ENCODE measurements at regions not wholly inside any gene's neighbourhood (a gene's known extent, or its start where the extent isn't known, plus 50 kb on each side); places are given as distances from the start of the nearest gene placed in this dataset.
"Not testable (repeated sequence)": the region's sequence is repeated elsewhere in the genome, so short reads cannot be mapped to it uniquely, and the experiment has no call there.

DNA sequence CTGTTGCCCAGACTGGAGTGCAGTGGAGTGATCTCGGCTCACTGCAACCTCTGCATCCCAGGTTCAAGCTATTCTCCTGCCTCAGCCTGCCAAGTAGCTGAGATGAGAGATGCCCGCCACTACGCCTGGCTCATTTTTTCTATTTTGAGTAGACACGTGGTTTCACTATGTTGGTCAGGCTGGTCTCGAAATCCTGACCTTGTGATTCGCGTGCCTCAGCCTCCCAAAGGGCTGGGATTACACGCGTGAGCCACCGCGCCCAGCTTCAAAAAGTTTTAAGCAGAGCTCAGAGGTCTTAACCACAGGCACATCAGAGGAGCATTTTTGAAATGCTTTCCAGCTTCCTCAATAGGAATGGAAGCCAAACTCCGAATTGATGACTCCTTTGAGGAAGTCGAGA lies 291.2 kb upstream of the FRG2C start:
- H3K9me3 ChIP-seq; H3F3A ChIP-seq (replicated peaks; ENCODE audit: insufficient read depth); H3K27ac ChIP-seq (ENCODE audit: low read depth in 2 of 2, low read length in 1 of 2); H4K20me1 ChIP-seq (ENCODE audit: insufficient read depth); H3K9me2 ChIP-seq; DNase-seq; H3K4me3 ChIP-seq (ENCODE audit: low read depth in 2 of 2, low read length in 1 of 2); H2AFZ ChIP-seq (ENCODE audit: low read depth); H3K79me2 ChIP-seq (ENCODE audit: insufficient read depth); H3K4me2 ChIP-seq; H3K9ac ChIP-seq; H3K27me3 ChIP-seq (ENCODE audit: insufficient read depth); POLR2A ChIA-PET; H3K36me3 ChIP-seq (replicated peaks in 1 of 2; ENCODE audit: control insufficient read depth in 1 of 2, insufficient read depth in 2 of 2, low read length in 1 of 2); H3K4me1 ChIP-seq (ENCODE audit: control insufficient read depth in 1 of 2, insufficient read depth in 2 of 2, low read depth in 1 of 2, low read length in 1 of 2); CTCF ChIA-PET: not testable (repeated sequence)
- 63% methylated on average over 13 of the region's 13 CpGs for WGBS (ENCODE audit: low lambda C conversion rate)

DNA sequence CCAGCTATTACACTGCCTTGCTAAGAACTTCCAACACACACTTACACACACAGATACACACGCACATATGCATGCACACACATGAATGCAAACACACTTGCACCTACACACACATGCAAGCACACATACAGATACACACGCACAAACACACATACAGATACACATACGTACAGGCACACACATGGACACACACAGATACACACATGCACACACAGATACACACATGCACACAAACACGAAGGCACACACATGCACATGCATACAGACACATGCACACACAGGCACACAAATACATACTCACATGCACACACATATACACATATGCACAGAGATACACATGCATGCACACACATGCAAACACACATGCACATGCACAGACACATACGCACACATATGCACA lies 284.3 kb upstream of the FRG2C start:
- POLR2A ChIA-PET: not testable (repeated sequence)

DNA sequence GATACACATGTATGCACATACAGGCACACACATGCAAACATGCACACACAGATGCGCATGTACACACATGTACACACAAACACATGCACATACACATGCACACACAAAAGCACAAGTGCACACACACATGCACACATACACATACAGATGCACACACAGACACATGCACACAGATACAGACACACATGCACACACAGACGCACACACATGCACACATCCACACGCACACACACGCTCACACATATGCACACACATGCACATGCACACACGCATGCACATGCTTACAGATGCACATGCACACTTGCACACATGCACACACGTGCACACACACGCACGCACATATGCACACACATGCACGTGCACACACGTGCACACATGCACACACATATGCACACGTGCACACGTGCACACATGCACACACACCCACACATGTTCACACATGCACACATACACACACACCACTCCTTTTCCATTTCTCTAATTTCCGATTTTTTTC lies 283.8 kb upstream of the FRG2C start:
- Histone ChIP-seq H3K4me2 (no peak overlapping the region), H3K27ac (ENCODE audit: low read depth in 2 of 2, low read length in 1 of 2) (no peak overlapping the region), H2AFZ (ENCODE audit: low read depth) (no peak overlapping the region), H3K79me2 (ENCODE audit: insufficient read depth) (no peaks in the 10 kb centered on the region), H3F3A (replicated peaks; ENCODE audit: insufficient read depth) (peaks cover 7% of the 10 kb centered on the region), H4K20me1 (ENCODE audit: insufficient read depth) (no peaks in the 10 kb centered on the region), H3K9me3 (no peaks in the 10 kb centered on the region), H3K4me3 (ENCODE audit: low read depth in 2 of 2, low read length in 1 of 2) (no peak overlapping the region), H3K4me1 (ENCODE audit: control insufficient read depth in 1 of 2, insufficient read depth in 2 of 2, low read depth in 1 of 2, low read length in 1 of 2) (no peaks in the 10 kb centered on the region), H3K9ac (no peak overlapping the region), H3K36me3 (replicated peaks in 1 of 2; ENCODE audit: control insufficient read depth in 1 of 2, insufficient read depth in 2 of 2, low read length in 1 of 2) (no peaks in the 10 kb centered on the region), H3K27me3 (ENCODE audit: insufficient read depth) (no peaks in the 10 kb centered on the region), H3K9me2 (no peaks in the 10 kb centered on the region)
- WGBS (ENCODE audit: low lambda C conversion rate): 66% methylated on average over 12 of the region's 13 CpGs
- POLR2A ChIA-PET: no interaction called here
- DNase-seq: no peak
- CTCF ChIA-PET: no interaction called here
- TF ChIP-seq, protein P1, sequence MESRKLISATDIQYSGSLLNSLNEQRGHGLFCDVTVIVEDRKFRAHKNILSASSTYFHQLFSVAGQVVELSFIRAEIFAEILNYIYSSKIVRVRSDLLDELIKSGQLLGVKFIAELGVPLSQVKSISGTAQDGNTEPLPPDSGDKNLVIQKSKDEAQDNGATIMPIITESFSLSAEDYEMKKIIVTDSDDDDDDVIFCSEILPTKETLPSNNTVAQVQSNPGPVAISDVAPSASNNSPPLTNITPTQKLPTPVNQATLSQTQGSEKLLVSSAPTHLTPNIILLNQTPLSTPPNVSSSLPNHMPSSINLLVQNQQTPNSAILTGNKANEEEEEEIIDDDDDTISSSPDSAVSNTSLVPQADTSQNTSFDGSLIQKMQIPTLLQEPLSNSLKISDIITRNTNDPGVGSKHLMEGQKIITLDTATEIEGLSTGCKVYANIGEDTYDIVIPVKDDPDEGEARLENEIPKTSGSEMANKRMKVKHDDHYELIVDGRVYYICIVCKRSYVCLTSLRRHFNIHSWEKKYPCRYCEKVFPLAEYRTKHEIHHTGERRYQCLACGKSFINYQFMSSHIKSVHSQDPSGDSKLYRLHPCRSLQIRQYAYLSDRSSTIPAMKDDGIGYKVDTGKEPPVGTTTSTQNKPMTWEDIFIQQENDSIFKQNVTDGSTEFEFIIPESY (IDR thresholded peaks at IDR 0.05; ENCODE audit: borderline replicate concordance, low read depth): no peak
- TF ChIP-seq GATA2 (CRISPR knock-in tag; IDR thresholded peaks at IDR 0.05) (no peak), RAD21 (IDR thresholded peaks at IDR 0.05; ENCODE audit: low read length) (no peak), SMC3 (IDR thresholded peaks at IDR 0.05; ENCODE audit: low read depth, low read length) (no peak), MEF2A (IDR thresholded peaks at IDR 0.05; ENCODE audit: borderline replicate concordance, low read depth) (no peak), EP300 (IDR thresholded peaks at IDR 0.05; ENCODE audit: borderline replicate concordance in 1 of 2, low read depth in 1 of 2, low read length in 1 of 2) (no peak), TEAD4 (IDR thresholded peaks at IDR 0.05; ENCODE audit: borderline replicate concordance, insufficient read depth) (no peak), FOSL2 (IDR thresholded peaks at IDR 0.05; ENCODE audit: borderline replicate concordance, low read depth) (no peak), NFIC (IDR thresholded peaks at IDR 0.05; ENCODE audit: borderline replicate concordance) (no peak), MXI1 (IDR thresholded peaks at IDR 0.05; ENCODE audit: low read depth, low read length) (no peak), RFX5 (IDR thresholded peaks at IDR 0.05; ENCODE audit: low read length) (no peak), SIN3A (IDR thresholded peaks at IDR 0.05; ENCODE audit: borderline replicate concordance, low read depth, low read length) (no peak), GABPA (IDR thresholded peaks at IDR 0.05; ENCODE audit: low read depth) (no peak), YY1 (IDR thresholded peaks at IDR 0.05; ENCODE audit: low read depth) (no peak)
- TF ChIP-seq, protein P2, sequence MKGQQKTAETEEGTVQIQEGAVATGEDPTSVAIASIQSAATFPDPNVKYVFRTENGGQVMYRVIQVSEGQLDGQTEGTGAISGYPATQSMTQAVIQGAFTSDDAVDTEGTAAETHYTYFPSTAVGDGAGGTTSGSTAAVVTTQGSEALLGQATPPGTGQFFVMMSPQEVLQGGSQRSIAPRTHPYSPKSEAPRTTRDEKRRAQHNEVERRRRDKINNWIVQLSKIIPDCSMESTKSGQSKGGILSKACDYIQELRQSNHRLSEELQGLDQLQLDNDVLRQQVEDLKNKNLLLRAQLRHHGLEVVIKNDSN (IDR thresholded peaks at IDR 0.05; ENCODE audit: borderline replicate concordance, low read depth): no peak
- TF ChIP-seq, protein P3, sequence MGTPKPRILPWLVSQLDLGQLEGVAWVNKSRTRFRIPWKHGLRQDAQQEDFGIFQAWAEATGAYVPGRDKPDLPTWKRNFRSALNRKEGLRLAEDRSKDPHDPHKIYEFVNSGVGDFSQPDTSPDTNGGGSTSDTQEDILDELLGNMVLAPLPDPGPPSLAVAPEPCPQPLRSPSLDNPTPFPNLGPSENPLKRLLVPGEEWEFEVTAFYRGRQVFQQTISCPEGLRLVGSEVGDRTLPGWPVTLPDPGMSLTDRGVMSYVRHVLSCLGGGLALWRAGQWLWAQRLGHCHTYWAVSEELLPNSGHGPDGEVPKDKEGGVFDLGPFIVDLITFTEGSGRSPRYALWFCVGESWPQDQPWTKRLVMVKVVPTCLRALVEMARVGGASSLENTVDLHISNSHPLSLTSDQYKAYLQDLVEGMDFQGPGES (IDR thresholded peaks at IDR 0.05; ENCODE audit: low read depth, low read length): no peak
- TF ChIP-seq, protein P4, sequence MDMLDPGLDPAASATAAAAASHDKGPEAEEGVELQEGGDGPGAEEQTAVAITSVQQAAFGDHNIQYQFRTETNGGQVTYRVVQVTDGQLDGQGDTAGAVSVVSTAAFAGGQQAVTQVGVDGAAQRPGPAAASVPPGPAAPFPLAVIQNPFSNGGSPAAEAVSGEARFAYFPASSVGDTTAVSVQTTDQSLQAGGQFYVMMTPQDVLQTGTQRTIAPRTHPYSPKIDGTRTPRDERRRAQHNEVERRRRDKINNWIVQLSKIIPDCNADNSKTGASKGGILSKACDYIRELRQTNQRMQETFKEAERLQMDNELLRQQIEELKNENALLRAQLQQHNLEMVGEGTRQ (IDR thresholded peaks at IDR 0.05; ENCODE audit: borderline replicate concordance, low read depth, low read length): no peak

More for the DNA sequence above, 284.3 kb upstream of the FRG2C start:
- H3K4me1 ChIP-seq (ENCODE audit: control insufficient read depth in 1 of 2, insufficient read depth in 2 of 2, low read depth in 1 of 2, low read length in 1 of 2); H3K9ac ChIP-seq; H3K79me2 ChIP-seq (ENCODE audit: insufficient read depth); H3K4me3 ChIP-seq (ENCODE audit: low read depth in 2 of 2, low read length in 1 of 2); H3F3A ChIP-seq (replicated peaks; ENCODE audit: insufficient read depth); H4K20me1 ChIP-seq (ENCODE audit: insufficient read depth); H3K4me2 ChIP-seq; H3K27ac ChIP-seq (ENCODE audit: low read depth in 2 of 2, low read length in 1 of 2); H3K27me3 ChIP-seq (ENCODE audit: insufficient read depth); H3K9me2 ChIP-seq; H3K9me3 ChIP-seq; H2AFZ ChIP-seq (ENCODE audit: low read depth); CTCF ChIA-PET; H3K36me3 ChIP-seq (replicated peaks in 1 of 2; ENCODE audit: control insufficient read depth in 1 of 2, insufficient read depth in 2 of 2, low read length in 1 of 2); DNase-seq: not testable (repeated sequence)
- 82% methylated on average over 5 of the region's 5 CpGs for WGBS (ENCODE audit: low lambda C conversion rate)
